VCaP (cell line): ENCODE measurements at regions not wholly inside any gene's neighbourhood (a gene's known extent, or its start where the extent isn't known, plus 50 kb on each side); places are given as distances from the start of the nearest gene placed in this dataset.
"Not testable (repeated sequence)": the region's sequence is repeated elsewhere in the genome, so short reads cannot be mapped to it uniquely, and the experiment has no call there.

Experiments used
- H3K27ac ChIP-seq: fragments of 450-650 bp; 2 replicates; pipeline ENCODE4 v1.5.1; 2017
- CTCF ChIP-seq: fragments of 450-650 bp; conservative IDR thresholded peaks from 2 replicates; pipeline ENCODE4 v1.5.1; 2017; ENCODE audit warnings: mild to moderate bottlenecking, moderate library complexity

GRCh38 chr2:18957909-18958308 is 368.5 kb upstream of the NT5C1B start:
- H3K27ac ChIP-seq, result no peak overlapping the region
- TF ChIP-seq CTCF, result no peak

GRCh38 chr2:18950361-18950851 is 361.0 kb upstream of the NT5C1B start:
- TF ChIP-seq CTCF, result no peak
- H3K27ac ChIP-seq, result peak overlapping the region; percentile 77

DNA sequence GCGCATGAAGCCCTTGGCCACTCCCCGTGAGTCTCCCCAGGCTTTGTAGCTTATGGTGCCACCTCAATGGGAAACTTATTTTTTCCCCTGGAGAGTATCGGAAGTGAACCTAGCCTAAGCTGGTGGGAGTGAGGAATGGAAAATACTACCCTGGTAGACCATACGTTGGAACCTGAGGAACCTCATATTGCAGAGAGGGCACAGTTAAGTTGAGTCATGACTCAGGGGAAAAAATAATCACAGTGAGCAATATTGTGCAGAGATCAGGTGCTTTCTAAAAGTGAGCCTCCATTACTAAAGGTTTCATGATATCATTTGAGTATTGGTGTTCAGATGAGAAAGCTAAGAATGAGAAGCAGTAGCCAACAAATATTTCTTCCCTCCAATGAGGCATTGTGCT is 360.5 kb upstream of the NT5C1B start:
- no peak for TF ChIP-seq CTCF
- H3K27ac ChIP-seq, result peak overlapping the region; percentile 77

DNA sequence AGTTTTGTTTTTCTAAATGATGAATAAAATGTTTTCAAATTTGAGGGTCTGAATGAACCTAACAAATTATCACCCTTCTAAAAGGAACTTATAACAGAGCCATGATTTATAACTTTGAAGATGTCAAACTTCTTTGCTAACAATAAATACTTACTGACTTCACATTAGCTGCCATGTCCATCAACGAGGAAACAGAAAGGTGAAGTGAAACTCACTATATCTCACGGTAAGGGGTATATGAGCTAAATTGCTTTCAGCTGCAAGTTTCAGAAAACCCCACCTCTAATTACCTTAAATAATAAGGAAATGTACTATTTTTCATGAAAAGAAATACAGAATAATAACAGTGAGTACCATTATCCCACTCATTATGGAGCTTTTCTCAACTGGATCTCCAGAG is 350.8 kb upstream of the NT5C1B start:
- TF ChIP-seq CTCF, result no peak
- H3K27ac ChIP-seq, result no peak overlapping the region

DNA sequence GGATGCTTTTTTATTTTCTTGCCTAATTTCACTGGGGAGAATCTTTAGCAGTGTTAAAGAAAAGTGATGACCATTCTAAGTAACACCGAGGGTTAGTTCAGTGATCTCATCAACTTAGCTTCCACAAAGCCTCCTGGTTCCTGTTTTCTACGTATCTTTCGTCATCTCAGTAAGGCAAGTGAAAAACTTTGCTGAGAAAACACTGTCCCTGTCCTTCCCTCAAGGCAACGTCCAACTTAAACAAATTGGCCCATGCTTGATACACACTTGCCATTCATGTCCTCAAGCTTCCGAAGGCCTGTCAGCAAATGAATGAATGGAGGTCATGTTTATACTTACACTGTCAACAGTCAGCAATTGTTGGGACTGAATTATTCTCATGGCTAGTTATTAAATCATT is 350.4 kb upstream of the NT5C1B start:
- H3K27ac ChIP-seq, result not testable (repeated sequence)

DNA sequence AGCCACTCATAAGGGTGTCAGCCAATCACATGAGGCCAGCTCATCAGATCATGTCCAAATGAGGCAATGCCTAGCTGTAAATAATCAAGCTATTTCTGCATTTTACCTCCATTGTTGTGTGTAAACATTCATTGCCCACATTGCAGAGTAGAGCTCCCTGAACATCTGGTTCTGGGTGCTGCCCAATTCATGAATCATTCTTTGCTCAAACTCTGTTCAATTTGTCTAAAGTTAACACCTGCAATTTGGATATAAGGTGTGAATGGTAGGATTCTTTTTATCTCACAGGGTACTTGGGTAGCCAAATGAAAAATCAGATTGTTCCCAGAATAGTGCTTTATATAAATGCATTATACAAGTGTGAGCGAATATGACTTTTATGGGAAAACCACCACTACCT is 345.5 kb upstream of the NT5C1B start:
- no peak for TF ChIP-seq CTCF
- no peak overlapping the region for H3K27ac ChIP-seq

DNA sequence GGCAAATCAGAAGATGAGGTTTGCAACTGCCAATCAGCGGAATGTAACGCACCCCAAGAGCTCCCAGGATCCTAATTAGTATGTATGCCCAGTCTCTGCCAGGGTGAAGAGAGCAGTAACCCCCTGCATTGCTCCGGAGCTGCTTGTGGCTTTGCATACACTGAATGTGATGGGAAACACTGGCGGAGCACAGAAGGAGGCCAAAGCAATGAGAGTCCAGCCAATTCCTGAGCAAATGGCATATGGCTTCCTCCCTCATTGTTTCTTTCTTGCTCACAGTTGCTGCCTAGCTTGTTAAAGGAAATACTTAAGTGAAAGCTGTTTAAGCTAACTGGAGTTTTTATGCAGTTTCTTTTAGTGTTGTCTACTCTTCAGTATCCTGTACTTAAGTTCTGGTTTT is 343.5 kb upstream of the NT5C1B start:
- no peak for TF ChIP-seq CTCF
- no peak overlapping the region for H3K27ac ChIP-seq

DNA sequence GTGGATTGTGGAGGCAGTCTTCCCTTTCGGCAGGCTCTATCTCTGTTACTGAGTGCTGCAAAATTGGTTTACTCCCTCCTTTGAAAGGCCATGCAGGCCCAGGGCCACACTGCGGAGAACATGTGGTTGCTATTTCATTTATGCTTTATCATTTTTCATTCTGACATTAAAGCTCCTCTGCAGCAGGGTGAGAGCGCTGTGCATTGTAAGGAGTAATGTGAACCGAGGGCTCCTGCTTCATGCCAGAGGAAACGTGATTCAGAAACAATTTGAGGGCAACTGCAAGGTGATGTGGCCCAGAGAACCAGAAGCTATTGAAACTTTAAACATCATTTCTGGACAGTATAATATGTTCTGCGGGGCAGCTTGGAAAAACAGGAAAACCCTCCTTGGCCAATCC is 341.6 kb upstream of the NT5C1B start:
- H3K27ac ChIP-seq, result no peak overlapping the region
- no peak for TF ChIP-seq CTCF
